ENCODE measurements at regions not wholly inside any gene's neighbourhood (a gene's known extent, or its start where the extent isn't known, plus 50 kb on each side); places are given as distances from the start of the nearest gene placed in this dataset.

DNA sequence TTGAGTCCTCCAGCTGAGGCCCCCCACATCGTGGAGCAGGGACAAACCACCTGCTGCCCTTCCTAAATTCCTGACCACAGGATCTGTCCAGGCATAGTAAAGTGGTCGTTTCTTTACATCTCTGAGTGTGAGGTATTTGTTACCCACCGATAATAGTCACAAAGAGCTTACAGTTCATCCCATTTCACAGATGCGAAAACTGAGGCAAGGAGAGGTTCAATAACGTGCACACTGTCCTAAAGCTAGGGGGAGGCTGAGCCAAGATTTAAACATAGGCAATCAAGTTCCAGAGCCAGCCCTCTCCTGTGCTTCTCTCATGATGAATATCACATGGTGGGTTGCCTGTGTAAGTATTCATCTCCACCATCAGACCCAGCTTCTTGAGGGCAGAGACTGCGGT is 135.4 kb downstream of the CCT6B start:
- DNase-seq (ENCODE audit: low read depth in 2 of 2), result no peak

DNA sequence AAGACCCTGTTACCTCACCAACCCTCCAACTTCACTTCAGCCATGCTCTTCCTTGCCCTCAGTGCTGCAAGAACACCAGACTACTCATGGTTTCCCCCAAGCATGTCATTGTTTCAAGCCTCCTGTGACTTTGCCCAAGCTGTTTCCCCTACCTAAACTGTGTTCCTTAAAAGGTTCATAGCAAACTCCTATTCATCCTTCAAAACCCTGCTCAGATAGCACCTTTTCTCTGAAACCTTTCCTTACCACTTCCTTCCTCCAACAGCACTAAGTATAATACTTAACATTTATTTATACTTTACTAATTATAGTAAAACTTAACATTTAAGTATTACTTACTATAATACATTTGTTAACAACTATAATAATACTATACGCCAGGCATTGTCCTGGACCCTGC is 136.2 kb downstream of the CCT6B start:
- no peak for DNase-seq (ENCODE audit: low read depth in 2 of 2)

DNA sequence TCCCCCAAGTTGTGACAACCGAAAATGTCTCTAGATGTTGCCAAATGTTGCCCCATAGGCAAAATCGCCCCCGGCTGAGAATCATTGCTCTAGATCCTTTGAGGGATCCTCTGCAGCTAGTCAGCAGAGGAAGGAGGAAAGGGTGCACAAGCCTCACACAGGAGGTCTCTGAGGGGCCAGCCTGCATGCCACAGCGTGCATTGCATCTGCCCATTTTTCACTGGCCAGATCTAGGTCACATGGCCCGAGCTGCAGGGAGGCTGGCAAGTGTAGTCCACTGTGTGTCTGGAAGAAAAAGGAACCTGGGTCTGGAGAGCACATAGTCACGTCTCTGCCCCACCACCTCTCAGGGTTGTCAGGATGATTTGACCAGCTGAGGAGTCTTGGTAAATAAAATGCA is 138.2 kb downstream of the CCT6B start:
- no peak for DNase-seq (ENCODE audit: low read depth in 2 of 2)

DNA sequence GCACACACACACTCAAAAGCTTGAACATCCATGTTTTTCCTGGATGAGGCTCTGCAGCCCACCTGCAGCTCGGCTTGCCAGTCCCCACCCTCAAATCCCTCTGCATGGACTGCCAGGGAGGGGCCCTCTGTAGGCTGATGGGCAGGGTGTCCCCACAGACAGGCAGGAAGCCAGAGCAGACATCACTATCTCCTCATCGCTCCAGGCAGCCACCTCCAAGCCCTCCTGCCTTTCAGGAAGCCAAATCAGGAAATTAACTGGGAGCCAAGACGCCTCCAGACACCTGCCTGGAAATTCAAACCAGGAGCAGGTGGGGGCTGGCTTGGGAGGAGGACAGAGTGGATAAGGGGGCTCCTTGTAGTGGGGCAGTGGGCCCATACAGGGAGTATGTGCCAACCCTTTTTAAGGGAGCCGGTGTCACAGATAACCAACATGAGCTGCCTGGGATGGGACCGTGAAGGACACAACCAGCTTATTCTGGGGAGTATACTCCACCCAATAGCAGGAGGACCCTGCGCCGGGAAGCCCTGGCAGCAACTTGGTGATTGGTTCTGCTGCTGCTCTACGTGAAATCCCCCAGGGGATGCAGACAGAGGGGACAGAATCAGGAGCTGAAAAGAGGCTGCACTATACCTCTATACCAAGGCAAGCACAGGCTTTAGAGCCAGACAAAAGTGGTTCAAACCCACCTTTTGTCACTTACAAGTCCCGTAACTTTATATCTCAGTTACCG is 139.1 kb downstream of the CCT6B start:
- no peak for DNase-seq (ENCODE audit: low read depth in 2 of 2)

DNA sequence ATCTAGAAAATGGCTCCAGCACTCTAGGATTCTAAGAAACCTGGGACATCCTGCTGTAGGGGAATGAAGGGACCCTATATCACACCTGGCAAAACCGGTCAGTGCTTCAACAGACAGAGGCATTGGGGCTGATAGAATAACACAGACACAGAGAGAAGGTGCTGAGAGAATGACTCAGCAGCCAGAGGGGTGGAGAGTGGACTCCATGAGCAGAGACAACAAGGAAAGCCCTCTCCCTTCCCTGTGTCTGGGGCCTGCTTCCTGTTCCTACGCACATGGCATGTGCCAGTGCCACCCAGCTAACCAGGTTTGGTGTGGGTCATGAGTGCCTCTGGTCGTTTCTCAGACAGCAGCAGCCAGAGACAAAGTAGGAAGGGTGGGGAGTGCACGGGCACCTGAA is 140.3 kb downstream of the CCT6B start:
- DNase-seq (ENCODE audit: low read depth in 2 of 2), result no peak

DNA sequence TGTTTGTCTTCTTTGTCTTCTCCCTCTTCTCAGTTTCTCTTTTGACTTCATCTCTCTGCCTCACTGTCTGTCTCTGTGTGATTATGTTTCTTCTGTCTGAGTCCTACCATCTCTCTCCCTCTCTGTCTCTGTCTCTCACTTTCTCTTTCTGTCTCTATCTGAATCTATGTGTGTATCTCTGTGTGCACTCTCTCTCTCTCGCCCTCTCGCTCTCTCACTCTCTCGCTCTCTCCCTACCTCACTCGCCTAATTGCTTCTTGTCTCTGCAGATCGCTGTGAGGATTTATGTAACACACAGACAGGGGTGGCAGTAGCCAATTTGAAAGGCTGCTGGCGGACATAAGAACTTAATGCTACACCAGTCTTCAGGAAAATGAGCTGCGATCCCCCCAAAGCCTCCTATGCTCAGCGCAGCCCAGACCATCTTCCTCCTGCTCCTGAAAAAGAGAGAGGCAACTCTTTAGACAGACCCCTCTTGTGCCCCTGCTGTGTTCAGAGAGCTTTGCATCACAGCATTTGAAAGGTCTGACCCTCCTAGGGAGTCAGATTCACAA is 140.9 kb downstream of the CCT6B start:
- no peak for DNase-seq (ENCODE audit: low read depth in 2 of 2)

DNA sequence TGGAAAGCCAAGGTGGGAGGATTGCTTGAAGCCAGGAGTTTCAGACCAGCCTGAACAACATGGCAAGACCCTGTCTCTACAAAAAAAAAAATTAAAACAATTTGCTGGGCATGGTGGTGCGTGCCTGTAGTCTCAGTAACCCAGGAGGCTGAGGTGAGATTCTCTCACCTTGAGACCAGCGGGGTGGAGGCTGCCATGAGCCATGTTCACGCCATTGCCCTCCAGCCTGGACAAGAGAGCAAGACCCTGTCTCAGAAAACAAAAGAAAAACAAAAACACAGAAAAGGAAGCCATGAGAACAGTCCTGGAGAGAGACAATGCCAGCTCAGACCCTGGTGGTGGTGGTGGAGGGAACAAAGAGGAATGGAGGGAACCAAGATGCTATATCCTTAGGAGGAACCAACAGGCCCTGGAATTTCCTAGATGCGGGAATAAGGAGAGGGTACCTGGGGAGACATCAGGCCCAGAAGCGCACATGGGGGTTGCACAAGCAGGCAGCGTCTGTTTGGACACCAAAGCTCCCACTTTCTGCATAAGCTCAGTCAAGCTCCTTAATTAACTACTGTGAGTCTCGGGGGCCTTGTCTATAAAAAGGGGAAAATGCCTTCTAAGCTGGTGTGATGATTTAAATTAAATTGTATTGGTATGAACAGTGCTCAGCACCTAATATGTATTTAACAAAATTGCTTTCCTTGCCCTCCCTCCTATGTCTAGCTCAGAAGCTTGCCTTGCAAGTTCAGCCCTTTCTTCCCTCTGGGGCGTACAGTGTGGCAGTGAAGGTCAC is 143.8 kb downstream of the CCT6B start:
- DNase-seq (ENCODE audit: low read depth in 2 of 2), result no peak

DNA sequence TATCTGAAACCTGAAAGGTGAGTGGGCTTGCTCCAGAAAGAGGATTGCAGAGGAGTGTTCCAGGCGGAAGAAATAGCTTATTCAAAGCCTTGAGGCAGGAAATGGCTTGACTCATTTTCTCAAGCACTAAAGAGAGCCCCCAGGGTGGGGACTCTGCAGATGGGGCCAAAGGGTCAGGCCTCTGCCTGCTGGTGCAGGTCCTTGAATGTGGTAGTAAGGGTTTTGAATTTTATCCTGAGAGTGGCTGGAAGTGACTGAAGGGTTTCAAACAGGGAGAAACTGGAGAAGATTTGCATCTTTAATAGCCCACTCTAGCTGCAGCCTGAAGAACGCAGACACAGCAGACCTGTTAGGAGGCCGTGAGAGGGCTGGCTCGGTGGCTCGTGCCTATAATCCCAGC is 144.4 kb downstream of the CCT6B start:
- DNase-seq (ENCODE audit: low read depth in 2 of 2), result no peak

DNA sequence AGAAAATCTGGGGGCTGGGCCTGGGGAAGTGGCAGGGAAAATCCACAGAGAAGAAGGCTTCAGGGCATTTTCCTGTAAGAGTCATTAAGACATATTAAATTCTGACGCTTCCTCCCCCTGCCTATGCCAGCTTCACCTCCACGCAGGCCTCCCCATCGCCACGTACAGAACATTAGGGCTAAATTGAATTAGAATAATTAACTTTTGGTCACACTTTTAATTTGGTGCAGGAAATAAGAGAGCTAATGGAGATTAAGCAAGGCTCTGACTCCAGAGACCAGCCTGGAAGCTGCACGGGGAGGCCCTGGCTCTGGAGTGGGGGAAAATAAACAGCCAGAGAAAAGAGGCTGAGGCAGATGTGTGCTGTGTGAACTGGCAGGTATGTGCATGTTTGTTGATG is 148.0 kb downstream of the CCT6B start:
- DNase-seq (ENCODE audit: low read depth in 2 of 2), result no peak

DNA sequence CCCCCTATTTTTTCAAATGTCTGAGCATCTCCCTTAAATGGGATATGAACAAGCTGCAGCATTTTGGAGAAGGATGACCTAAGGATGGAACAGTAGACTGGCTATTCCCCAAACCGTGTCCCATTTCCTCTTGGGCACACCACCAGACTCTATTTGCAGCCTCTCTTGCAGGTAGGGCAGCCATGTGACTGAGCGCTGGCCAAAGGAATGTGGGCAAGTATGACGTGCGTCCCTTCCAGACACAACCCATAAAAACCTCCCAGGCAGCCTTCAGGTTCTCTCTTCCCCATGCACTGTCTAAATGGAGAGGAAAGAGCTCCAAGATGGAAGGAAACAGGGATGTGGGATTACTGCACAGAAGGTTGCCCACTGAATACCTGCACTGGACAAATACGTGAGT is 149.7 kb downstream of the CCT6B start:
- no peak for DNase-seq (ENCODE audit: low read depth in 2 of 2)

DNA sequence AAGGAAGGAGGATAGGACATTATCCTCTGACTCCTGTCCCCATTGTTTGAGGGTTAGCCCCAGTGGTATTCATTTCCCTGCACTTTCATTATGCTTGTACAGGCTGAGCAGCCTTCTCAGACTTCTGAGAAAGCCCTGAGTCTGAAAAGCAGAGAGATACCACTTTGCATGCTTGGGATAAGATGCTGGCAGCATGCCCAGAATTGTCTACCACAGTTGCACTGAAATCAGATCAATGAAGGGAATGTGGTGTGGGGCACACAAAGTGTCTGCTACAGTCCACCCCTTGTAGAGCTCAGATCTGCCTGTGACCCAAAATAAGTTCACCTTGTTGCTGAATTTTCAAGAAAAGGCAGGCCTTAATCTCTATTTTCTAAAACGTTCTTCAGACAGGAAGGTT is 160.6 kb downstream of the CCT6B start:
- no peak for DNase-seq (ENCODE audit: low read depth in 2 of 2)

DNA sequence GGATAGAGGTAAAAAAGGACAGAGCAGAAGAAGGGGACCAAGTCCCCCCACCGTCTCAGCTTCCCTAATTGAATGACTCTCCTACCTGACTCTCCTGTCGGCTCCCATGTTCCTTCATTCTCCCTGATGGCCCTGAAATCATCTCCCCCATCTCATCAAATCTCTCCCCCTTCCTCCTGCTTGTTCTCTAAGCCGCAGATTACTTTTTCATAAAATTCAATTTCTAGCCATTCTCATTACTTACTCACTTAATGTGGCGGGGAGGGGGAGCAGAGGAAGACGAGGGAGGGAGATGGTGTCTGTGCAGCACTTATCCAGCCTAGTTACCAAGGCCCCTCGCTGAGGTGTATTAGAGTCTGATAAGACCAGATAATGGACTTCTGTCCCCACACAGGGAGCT is 161.5 kb downstream of the CCT6B start:
- no peak for DNase-seq (ENCODE audit: low read depth in 2 of 2)

DNA sequence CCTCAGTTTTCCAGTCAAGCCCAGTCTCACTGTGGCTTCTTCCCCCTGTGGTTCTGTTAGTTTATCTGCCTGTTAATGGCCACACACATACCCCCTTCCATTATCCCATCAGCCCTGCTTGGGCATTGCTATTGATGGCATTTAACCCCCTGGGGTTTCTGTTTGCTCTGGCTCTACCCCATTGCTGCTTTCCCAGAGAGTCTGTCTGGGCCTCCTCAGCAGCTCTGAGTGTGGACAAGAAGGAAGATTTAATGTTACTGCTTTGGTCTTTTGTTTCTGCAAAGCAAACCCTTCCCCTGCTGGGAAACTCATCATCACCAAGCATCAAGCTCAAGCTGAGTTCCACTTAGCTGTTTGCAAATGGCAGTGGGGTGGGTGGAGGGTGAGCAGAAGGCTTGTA is 162.7 kb downstream of the CCT6B start:
- DNase-seq (ENCODE audit: low read depth in 2 of 2), result no peak

DNA sequence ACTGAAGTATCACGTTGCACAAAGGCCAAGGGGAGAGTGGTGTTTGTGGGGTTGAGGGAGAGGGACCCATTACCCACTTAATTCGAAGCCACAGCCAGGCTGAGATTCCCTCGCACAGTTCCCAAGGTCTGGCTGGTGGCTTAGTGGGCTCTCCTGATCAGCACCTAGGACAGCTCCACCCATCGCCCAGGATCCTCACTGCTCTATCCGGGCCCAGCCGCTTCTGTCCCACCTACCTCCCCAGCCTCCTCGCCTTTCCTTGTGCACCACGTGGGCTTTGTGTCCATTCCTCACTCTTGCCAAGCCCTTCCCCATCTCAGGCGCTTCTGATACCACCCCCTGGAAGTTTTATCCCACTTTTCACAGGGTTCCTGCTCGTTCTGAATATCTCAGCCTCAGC is 163.5 kb downstream of the CCT6B start:
- peak in 1 of 2 experiments; percentile 0 for DNase-seq (ENCODE audit: low read depth in 2 of 2)

DNA sequence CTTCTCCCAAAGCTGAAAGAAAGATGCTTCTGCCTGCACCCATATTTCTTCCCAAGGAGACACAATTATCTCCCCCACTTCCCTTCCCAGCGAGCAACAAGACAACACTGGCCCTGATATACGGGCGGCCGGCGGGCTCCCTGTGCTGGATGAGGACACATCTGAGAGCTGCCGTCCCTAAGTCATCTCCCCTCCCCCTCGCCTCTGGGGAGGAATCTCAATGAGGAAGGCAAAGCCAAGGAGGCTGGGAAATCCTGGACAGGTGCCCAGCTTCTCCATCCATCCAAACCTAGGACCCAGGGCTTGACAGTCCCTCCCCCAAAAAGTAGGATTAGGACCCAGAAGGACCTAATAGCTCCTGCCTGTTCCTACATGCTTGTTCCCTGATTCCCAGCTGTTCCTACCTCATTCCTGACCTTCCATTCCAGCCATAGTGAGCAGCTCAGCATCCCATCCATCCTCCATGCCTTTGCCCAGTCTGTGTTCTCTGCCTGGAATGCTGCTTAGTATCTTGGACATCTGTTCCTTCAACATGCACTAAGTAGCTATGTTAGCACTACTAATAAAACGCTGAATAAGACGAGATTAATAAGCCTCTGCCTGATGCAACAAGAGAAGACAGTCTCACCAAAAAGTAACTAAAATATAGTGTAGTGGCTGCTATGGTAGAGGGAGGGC is 167.9 kb downstream of the CCT6B start:
- DNase-seq (ENCODE audit: low read depth in 2 of 2), result no peak

DNA sequence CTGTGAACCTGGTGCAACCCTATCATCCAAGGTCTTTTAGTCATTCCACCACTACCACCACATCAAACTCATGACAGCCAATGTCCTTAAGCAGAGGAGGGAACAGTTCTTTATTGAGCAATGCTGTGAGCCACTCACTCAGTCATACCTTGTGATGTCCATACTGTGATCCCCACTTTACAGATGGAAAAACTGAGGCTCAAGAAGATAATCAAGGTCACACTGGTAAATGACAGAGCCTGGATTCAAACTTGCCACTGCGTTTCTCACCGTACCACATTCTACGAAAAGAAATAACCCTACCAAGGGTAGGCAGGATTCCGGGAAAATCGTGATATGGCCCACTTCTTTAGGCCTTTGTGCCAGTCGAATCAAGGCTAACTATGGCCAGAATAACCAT is 172.6 kb downstream of the CCT6B start:
- DNase-seq (ENCODE audit: low read depth in 2 of 2), result no peak

DNA sequence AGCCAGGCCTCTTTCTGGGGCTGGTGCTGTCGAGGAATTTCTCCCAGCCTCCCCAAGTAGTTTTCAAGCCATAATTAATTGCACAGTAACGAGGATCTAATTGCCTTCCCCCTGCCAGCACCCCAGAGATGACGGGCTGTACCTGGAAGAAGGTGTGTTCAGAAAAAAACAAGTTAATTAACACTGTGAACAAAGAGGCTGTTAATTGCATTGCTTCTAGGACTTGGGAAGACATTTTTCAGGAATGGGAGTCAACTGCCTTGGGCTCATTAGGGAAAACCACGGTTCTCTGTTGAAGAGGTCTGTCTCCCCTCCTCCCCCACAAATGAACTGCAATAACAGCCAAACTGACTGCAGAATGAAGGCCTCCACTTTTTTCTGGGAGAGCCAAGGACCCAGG is 176.7 kb downstream of the CCT6B start:
- no peak for DNase-seq (ENCODE audit: low read depth in 2 of 2)

DNA sequence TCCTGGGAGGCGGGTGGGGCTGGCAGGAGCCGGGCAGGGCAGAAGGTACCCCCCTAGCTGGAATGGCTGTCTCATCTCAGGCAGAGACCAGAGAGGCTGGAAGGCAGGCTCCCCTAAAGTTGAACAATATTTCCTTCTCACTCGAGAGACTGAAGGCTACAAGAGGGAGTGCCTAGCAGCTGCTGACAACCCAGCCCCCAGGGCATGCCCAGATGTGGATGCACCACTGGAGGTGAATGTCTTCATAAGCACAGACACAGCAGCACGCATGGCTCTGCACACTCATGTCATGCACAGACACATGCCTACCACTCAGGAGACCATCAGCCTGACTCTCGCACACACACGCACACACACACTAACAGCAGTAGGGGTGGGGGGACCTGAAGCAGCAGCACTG is 179.0 kb downstream of the CCT6B start:
- DNase-seq (ENCODE audit: low read depth in 2 of 2), result no peak

DNA sequence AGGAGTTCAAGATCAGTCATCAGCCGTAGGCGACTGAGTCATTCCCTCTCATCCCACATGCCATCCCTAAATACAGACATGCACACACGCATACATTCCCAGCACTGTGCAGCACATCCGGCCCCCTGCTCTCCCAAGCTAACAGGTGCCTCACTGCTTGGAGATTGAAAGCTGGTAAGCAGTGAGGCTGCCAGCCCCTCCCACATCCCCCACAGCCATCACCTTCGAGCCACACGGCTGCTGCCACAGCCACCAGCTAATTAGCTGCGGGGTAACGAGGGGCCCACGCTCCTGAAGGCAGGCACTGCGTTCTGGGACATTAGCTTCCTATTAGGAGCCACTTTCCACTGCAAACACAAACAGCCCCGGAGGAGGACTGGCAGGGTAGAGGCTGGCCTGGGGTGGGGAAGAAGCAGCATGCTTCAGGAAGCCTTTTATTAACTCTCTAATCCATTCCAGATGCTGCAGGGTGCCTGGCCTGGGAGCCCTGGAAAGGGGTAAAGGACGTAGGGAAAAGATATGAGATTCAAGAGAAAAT is 179.6 kb downstream of the CCT6B start:
- no peak for DNase-seq (ENCODE audit: low read depth in 2 of 2)

DNA sequence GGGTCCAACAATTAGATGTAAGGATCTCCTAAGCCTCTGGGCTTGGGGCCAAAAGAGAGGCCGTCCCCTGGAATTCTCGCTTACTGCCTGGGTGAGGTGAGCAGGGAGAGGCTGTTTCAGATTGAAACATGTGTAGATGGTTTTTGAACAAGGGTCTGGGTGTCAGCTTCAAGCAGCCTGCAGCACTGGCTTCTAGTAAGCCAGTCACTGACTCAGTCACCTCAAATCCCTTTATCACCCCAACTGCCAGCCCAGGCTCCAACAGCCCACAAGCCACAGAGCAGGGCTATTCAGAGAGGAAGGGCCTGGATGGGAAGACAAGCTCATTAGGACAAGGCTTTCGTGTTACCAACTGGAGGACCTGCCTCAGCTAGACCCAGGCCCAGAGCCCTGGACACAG is 180.2 kb downstream of the CCT6B start:
- DNase-seq (ENCODE audit: low read depth in 2 of 2), result no peak

DNA sequence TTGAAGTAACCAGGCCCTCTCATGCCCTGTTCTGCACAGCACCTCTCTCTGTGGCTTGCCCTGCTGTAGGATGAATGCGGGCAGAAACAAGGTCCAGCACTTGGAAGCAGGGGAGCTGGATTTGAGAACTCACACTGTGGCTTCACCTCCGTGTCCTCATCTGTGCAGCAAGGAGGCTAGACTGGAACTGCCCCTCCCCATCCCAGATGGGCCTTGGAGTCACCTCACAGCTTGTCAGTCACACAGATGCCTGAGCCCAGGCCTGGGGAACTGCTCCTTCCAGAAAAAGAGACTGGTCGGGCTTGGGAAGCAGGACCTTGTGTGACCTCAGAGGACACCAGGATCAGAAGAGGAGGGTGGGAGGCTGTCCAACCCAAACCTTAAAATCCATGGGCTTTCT is 180.8 kb downstream of the CCT6B start:
- DNase-seq (ENCODE audit: low read depth in 2 of 2), result no peak

Data from fibroblast of skin of left biceps (primary cell).